GM18505 (cell line): ENCODE measurements at regions not wholly inside any gene's neighbourhood (a gene's known extent, or its start where the extent isn't known, plus 50 kb on each side); places are given as distances from the start of the nearest gene placed in this dataset.

Experiments used
- ATAC-seq: cut with Tn5 transposase; IDR thresholded peaks from one replicate; pipeline ENCODE4 v1.9.1; 2021; ENCODE audit not compliant: unreplicated experiment
- POLR2A ChIP-seq: IDR thresholded peaks from 4 replicates; pipeline ENCODE4 v1.6.1; 2011; ENCODE audit warnings: borderline replicate concordance; ENCODE audit not compliant: insufficient read depth, insufficient read length; ENCODE audit errors: extremely low read depth

DNA sequence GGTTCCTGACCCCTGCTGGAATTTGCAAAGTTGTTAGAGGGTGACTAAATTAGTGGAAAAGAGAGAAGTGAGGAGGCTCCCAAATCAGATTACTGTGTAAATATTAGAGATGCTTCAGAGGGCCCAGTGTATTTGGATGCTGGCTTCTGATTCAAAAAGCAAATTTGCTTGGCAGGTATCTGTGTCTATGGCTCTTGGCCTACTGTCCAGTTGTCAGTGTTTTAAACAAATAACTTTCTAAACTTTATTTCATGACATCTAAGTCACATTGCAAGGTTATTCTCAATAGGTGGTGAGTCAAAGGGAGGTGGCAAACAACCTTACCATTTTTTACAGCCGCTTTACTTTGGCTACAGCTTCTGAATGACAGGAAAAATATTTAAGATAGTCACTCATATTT is 720.1 kb downstream of the KCNA4 start:
- TF ChIP-seq POLR2A, result no peak
- no peak for ATAC-seq

DNA sequence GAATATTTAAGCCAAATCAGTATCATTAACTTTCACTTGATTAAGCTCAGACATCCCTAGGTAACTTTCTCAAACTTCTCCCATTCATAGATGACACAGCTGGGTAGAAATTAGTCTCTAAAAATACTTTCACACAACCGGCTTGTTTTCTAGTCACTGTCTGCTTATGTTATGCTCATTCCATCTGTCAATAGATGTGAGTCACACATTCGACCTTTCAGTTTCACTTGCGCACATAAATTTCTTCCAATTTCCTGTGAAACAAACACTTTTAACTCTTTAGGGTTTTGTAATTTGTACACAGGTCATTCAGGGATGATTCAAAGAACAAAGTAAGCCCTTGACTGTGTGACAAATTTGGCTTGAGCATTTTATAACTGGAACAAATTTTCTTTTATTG is 723.0 kb downstream of the KCNA4 start:
- ATAC-seq, result peak; percentile 79

DNA sequence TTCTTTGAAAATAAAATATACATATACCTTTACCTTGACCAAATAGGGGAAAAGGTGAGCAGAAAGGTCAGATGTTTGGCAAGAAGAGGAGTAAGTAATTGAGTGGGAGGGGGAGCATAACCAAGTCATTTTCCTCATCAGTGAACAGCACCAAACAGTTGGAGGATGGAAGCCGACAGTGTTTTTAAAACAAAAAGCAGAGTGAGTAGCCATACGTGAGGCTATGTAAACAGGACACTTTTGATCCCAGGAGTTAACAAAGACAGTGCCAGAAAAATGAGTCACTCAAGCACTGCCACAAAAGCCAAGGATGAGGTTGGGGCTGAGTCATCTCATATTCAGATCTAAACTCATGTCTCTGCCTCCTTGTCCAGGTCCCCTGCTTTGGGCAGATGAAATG is 734.7 kb downstream of the KCNA4 start:
- TF ChIP-seq POLR2A, result no peak
- no peak for ATAC-seq

More for the DNA sequence above, 723.0 kb downstream of the KCNA4 start:
- TF ChIP-seq POLR2A, result no peak

DNA sequence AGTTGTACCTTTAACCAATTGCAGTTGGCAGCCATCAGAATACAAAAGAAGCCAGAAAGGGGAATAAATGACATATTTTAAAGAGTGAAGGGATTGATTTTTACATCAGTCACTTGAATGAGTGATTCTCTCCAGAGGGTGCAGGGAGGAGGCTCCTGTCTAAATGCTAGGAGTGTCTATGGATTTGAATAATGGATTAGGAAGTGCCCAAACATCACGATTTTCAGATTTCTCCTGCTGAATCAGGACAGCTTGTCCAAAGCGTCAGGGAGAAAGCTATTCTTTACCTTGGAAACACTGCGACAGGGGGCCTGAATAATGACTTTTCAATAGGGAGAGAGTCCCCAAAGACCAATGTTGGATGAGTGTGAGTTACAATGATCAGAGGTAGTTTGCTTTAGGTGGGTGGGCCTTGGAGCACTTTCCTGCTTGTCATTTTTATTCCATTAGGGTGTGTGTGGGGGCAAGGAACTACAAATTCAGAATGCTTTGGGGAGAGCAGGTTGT is 735.5 kb downstream of the KCNA4 start:
- TF ChIP-seq POLR2A, result no peak
- no peak for ATAC-seq

DNA sequence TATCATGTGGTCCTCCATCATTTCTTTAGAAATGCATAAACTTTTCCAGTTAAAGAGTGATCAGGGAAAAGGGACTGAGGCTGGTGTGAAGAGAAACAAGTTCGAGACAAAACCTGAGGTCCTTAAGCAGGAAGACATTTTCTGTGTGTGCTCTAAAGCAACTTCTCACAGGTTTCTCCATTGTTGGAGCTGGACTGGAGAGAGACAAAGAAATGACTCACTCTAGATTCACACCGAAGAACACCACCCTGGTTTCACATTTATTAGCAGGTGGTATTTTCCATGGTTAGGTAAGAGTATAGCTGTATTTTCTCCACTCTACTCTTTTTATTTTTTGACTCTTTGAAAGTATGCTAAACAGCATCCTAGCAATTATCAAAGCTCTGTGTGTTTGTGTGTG is 736.4 kb downstream of the KCNA4 start:
- ATAC-seq, result no peak
- TF ChIP-seq POLR2A, result no peak

DNA sequence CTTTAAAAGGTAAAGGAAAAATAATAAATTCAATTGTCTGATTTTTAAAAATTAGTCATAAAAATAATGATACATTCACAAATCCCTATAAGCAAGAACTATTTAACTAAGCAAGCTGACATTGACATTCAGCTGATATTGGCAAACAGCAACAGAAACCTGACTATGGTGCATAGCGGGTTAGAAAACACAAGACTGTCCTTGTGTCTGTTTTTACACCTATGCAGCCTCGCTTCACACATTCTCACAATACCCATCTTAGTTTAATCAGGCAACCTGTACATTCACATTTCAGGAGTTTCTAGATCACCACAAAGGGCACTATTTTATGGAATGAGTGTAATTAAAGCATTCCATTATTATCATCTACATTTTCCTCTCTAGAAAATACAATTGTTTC is 737.1 kb downstream of the KCNA4 start:
- no peak for TF ChIP-seq POLR2A
- no peak for ATAC-seq

DNA sequence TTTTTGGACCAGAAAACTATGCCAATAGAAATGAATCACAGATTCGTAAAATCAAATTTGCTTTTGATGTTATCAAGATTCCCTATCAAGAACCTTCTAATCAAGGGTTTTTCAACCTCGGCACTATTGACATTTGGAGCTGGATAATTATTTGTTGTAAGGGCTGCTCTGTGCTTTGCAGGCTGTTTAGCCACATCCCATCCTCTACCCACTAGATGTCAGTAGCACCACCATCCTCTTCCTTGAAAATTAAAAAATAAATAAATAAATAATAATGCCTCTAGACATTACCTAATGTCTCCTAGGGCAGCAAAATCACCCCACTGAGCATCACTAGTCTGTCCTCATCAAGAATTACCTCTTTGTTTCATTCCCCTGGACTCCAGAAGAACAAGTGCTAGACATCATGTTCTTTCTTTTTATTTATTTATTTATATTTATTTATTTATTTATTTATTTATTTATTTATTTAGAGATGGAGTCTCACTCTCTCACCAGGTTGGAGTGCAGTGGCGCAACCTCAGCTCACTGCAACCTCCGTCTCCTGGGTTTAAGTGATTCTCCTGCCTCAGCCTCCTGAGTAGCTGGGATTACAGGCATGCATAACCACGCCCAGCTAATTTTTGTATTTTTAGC is 744.7 kb downstream of the KCNA4 start:
- ATAC-seq, result no peak
- TF ChIP-seq POLR2A, result no peak

DNA sequence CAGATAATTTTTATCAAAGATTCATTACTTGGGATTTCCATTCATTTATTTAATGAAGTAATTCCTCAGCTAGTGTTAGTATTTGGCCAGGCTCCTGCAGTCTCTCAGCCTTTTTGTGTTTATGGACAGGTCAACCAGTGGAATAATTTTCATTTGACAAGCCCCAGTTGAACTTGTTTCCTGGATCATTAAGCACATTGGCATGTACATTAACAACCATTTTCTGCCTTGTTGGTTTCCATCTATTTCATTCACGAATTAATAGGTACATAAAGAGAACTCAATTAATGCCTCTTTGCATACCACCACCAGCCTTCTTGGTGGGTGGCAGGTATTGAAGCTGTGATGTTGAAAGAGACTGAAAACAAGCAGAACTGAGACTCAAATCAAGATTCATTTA is 745.2 kb downstream of the KCNA4 start:
- ATAC-seq, result no peak
- TF ChIP-seq POLR2A, result no peak

DNA sequence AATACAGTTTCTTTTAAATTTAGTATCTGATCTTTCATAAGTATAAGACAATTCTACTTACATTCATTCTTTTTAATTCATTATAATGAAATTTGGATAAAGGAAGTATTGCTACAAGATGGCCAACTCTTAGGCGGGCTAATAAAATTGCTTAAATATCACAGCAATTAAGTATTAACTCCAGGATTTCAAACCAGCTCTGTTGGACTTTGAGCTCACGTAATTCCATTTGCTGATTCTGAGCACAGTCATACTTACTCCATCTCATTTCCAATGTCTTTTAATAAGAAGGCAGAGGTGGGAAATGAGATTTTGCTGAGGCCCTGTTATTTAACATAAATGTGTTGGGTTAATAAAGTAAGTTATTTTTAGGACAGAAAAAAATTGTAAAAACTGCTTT is 748.1 kb downstream of the KCNA4 start:
- no peak for ATAC-seq
- no peak for TF ChIP-seq POLR2A

DNA sequence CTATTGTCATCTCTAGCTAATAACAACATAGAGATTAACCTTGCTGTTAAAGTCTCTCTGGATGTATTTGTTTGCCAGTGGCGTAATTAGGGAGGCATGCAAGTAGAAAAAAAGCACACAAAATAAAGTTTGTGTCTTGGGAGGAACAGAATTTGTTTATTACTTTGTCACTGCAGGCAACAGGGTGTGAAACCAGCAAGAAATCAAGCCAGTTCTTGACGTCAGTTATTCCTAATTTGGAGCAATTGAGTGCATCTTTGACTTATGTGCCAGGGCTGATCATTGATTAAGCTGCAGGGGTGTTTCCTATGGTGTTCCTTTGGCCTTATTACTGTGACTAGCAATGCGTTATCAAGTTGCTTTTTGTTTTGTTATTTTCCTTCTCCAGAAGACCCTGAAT is 751.0 kb downstream of the KCNA4 start:
- ATAC-seq, result no peak
- TF ChIP-seq POLR2A, result no peak

DNA sequence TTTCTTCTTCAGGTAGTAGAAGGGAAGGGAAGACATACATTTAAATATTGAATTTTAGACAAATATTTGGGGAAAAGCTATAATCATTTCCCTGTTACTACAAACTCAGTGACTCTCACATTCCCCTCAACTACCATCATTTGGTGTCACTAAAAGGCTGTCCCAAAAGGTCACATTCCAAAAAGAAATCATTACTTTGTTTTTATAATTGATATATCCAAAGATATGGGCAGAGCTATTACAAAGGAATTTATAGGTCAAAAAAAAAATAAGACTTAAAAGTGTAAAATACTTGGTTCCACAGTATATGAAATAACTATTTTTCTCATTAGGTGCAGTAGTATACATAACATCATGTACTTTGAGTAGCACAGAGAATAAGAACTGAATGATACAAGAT is 751.4 kb downstream of the KCNA4 start:
- ATAC-seq, result no peak
- TF ChIP-seq POLR2A, result no peak

DNA sequence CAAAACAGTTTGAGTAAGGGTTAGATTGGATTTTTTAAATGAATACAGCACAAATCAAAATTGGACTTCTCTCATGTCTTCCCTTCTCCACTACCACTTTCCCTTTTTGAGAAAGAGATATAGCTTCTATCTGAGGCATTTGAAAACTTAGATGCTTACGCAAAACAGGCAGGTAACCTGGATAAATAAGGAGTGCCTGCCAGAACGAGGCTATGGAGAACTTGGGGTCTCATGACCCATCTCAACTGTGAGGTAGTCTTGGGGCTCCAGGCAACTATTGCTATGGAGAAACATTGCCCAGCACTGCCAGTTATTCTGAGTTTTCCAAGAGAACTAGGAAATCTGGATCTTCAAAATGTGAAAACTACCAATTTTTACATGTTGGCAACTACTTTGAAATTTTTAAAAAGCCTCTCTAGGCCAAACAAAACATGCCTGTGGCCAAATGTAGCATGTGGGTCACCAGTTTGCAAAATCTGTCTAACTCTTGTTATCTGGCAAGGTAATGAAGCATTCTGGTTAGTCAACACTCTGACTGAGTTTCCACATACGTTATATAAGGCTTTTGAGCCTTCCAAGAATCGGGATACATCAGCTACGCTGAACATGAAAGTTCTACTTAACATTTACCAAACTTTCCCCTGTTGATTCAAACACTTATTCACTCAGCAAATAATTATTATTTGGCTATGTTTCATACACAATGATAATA is 752.7 kb downstream of the KCNA4 start:
- TF ChIP-seq POLR2A, result no peak
- ATAC-seq, result no peak

DNA sequence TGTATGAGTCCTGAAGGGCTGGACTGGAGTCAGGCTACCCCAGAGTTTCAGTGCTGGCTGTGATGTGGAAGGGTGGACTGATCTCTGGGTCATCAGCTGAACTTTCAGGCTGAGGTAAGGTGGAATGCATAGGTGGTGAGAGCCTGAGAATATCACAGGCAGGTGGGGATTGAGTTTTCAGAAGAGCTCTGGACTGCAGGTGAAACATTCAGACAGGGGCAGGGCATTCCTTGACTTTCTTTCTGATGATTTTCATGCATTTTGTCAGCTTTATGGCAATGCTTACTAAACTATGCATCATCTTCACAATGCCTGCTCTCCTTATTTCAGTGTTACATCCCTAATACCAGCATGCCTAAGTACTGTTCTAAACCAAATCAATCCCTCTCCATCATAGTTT is 755.0 kb downstream of the KCNA4 start:
- no peak for ATAC-seq
- no peak for TF ChIP-seq POLR2A
